Sigmoid colon (tissue), 4 donors: ENCODE measurements at regions not wholly inside any gene's neighbourhood (a gene's known extent, or its start where the extent isn't known, plus 50 kb on each side); places are given as distances from the start of the nearest gene placed in this dataset.
"Not testable (repeated sequence)": the region's sequence is repeated elsewhere in the genome, so short reads cannot be mapped to it uniquely, and the experiment has no call there.

ENCODE experiments used
- CTCF ChIP-seq, 4 experiments: fragments of 450-650 bp in 3 of 4; fragments of 200-600 bp in 1 of 4; IDR thresholded peaks; one replicate each; pipeline ENCODE4 v1.5.1; 2016 to 2019; ENCODE audit warnings: antibody characterized with exemption in 4 of 4, mild to moderate bottlenecking in 3 of 4, moderate library complexity in 2 of 4
- EP300 ChIP-seq, 4 donors: sonication (generic); formaldehyde crosslinking; IDR thresholded peaks; one replicate each; pipeline ENCODE4 v1.6.1; 2017; ENCODE audit warnings: antibody characterized with exemption in 4 of 4
- POLR2A ChIP-seq, 2 donors: fragments of 450-650 bp; IDR thresholded peaks; one replicate each; pipeline ENCODE4 v1.6.1; 2016; ENCODE audit warnings: antibody characterized with exemption in 2 of 2, mild to moderate bottlenecking in 2 of 2, moderate library complexity in 2 of 2

- not testable (repeated sequence) for TF ChIP-seq CTCF, POLR2A, EP300 (IDR thresholded peaks at IDR 0.05)
Observed at GRCh38 chr10:38362514-38362913, 268.4 kb downstream of the ZNF37A start.
